ENCODE measurements at regions not wholly inside any gene's neighbourhood (a gene's known extent, or its start where the extent isn't known, plus 50 kb on each side); places are given as distances from the start of the nearest gene placed in this dataset.

- TF ChIP-seq CTCF (IDR thresholded peaks at IDR 0.05) (no peak), POLR2A (IDR thresholded peaks at IDR 0.05) (no peak)
- DNase-seq = no peak
- WGBS, 4 donors = 74 to 86% (median 79%) methylated on average over 5 of the region's 5 CpGs
- peak overlapping the region in 1 of 5 donors; percentile 17 for H3K27ac ChIP-seq
- H3K9me3 ChIP-seq (replicated peaks in 1 of 3) = no peaks in the 10 kb centered on the region
- no peaks in the 10 kb centered on the region for H3K36me3 ChIP-seq (replicated peaks in 1 of 2)
- no peaks in the 10 kb centered on the region for H3K27me3 ChIP-seq
- H3K4me1 ChIP-seq (replicated peaks in 1 of 2) = no peaks in the 10 kb centered on the region
- intact Hi-C loops (cut with DNase I) = no loop called here
- H3K4me3 ChIP-seq = no peak overlapping the region
These were observed 66.1 kb upstream of the FUT8 start for GRCh38 chr14:65346474-65346873.

GRCh38 chr14:65346895-65347294, 65.6 kb upstream of the FUT8 start:
- no peak for TF ChIP-seq CTCF (IDR thresholded peaks at IDR 0.05)
- TF ChIP-seq POLR2A (IDR thresholded peaks at IDR 0.05) = no peak

GRCh38 chr14:65348137-65348536, 64.4 kb upstream of the FUT8 start:
- intact Hi-C loops (cut with DNase I) = no loop called here
- no peak for TF ChIP-seq CTCF (IDR thresholded peaks at IDR 0.05)
- TF ChIP-seq POLR2A (IDR thresholded peaks at IDR 0.05) = no peak
- DNase-seq = no peak

More at GRCh38 chr14:65346895-65347294, 65.6 kb upstream of the FUT8 start:
- Histone ChIP-seq H3K4me1 (replicated peaks in 1 of 2) (no peaks in the 10 kb centered on the region), H3K27ac (peak overlapping the region in 1 of 5 donors; percentile 17), H3K36me3 (replicated peaks in 1 of 2) (no peaks in the 10 kb centered on the region), H3K9me3 (replicated peaks in 1 of 3) (no peaks in the 10 kb centered on the region), H3K4me3 (no peak overlapping the region), H3K27me3 (no peaks in the 10 kb centered on the region)
- DNase-seq = peak; percentile 23 to 54 (median 29)
- WGBS, 4 donors = 34 to 62% (median 45%) methylated on average over 5 of the region's 5 CpGs
- intact Hi-C loops (cut with DNase I) = no loop called here

GRCh38 chr14:65349100-65349499, 63.4 kb upstream of the FUT8 start:
- intact Hi-C loops (cut with DNase I) = no loop called here
- 83 to 91% (median 85%) methylated on average over 4 of the region's 4 CpGs for WGBS, 4 donors
- Histone ChIP-seq H3K4me3 (no peak overlapping the region), H3K27ac (no peak overlapping the region), H3K36me3 (replicated peaks in 1 of 2) (no peaks in the 10 kb centered on the region), H3K9me3 (replicated peaks in 1 of 3) (no peaks in the 10 kb centered on the region), H3K27me3 (no peaks in the 10 kb centered on the region), H3K4me1 (replicated peaks in 1 of 2) (no peaks in the 10 kb centered on the region)
- DNase-seq = no peak
- no peak for TF ChIP-seq POLR2A (IDR thresholded peaks at IDR 0.05)
- TF ChIP-seq CTCF (IDR thresholded peaks at IDR 0.05) = no peak

More at GRCh38 chr14:65348137-65348536, 64.4 kb upstream of the FUT8 start:
- Histone ChIP-seq H3K9me3 (replicated peaks in 1 of 3) (no peaks in the 10 kb centered on the region), H3K4me1 (replicated peaks in 1 of 2) (no peaks in the 10 kb centered on the region), H3K36me3 (replicated peaks in 1 of 2) (no peaks in the 10 kb centered on the region), H3K4me3 (no peak overlapping the region), H3K27ac (no peak overlapping the region), H3K27me3 (no peaks in the 10 kb centered on the region)
- WGBS, 4 donors = 50 to 69% (median 60%) methylated on average over 3 of the region's 3 CpGs
